ENCODE measurements at regions not wholly inside any gene's neighbourhood (a gene's known extent, or its start where the extent isn't known, plus 50 kb on each side); places are given as distances from the start of the nearest gene placed in this dataset.

GRCh38 chr5:5588386-5588785 is 165.9 kb downstream of the ICE1 start:
- H3K27me3 ChIP-seq (ENCODE audit: control insufficient read depth, insufficient read depth, low read length): no peaks in the 10 kb centered on the region
- DNase-seq (ENCODE audit: low read depth): no peak
- no peak for TF ChIP-seq CTCF (IDR thresholded peaks at IDR 0.05; ENCODE audit: insufficient read depth, low read length, poor library complexity, severe bottlenecking)
- H3K4me3 ChIP-seq (ENCODE audit: low read depth, low read length): no peak overlapping the region
- H3K36me3 ChIP-seq (ENCODE audit: control insufficient read depth, insufficient read depth, low read length): no peaks in the 10 kb centered on the region

- no peaks in the 10 kb centered on the region for H3K27me3 ChIP-seq (ENCODE audit: control insufficient read depth, insufficient read depth, low read length)
- no peak for DNase-seq (ENCODE audit: low read depth)
- no peaks in the 10 kb centered on the region for H3K36me3 ChIP-seq (ENCODE audit: control insufficient read depth, insufficient read depth, low read length)
- no peak overlapping the region for H3K4me3 ChIP-seq (ENCODE audit: low read depth, low read length)
- TF ChIP-seq CTCF (IDR thresholded peaks at IDR 0.05; ENCODE audit: insufficient read depth, low read length, poor library complexity, severe bottlenecking): no peak
These were observed 165.0 kb downstream of the ICE1 start for GRCh38 chr5:5587474-5587873.

GRCh38 chr5:5586721-5587120 is 164.2 kb downstream of the ICE1 start:
- H3K36me3 ChIP-seq (ENCODE audit: control insufficient read depth, insufficient read depth, low read length): no peaks in the 10 kb centered on the region
- TF ChIP-seq CTCF (IDR thresholded peaks at IDR 0.05; ENCODE audit: insufficient read depth, low read length, poor library complexity, severe bottlenecking): no peak
- no peak overlapping the region for H3K4me3 ChIP-seq (ENCODE audit: low read depth, low read length)
- no peaks in the 10 kb centered on the region for H3K27me3 ChIP-seq (ENCODE audit: control insufficient read depth, insufficient read depth, low read length)
- DNase-seq (ENCODE audit: low read depth): no peak

- no peak for TF ChIP-seq CTCF (IDR thresholded peaks at IDR 0.05; ENCODE audit: insufficient read depth, low read length, poor library complexity, severe bottlenecking)
- Histone ChIP-seq H3K4me3 (ENCODE audit: low read depth, low read length) (no peak overlapping the region), H3K36me3 (ENCODE audit: control insufficient read depth, insufficient read depth, low read length) (no peaks in the 10 kb centered on the region), H3K27me3 (ENCODE audit: control insufficient read depth, insufficient read depth, low read length) (no peaks in the 10 kb centered on the region)
- DNase-seq (ENCODE audit: low read depth): no peak
These were observed 163.4 kb downstream of the ICE1 start for GRCh38 chr5:5585751-5586341.

- H3K36me3 ChIP-seq (ENCODE audit: control insufficient read depth, insufficient read depth, low read length): no peaks in the 10 kb centered on the region
- no peak for TF ChIP-seq CTCF (IDR thresholded peaks at IDR 0.05; ENCODE audit: insufficient read depth, low read length, poor library complexity, severe bottlenecking)
- DNase-seq (ENCODE audit: low read depth): no peak
- no peaks in the 10 kb centered on the region for H3K27me3 ChIP-seq (ENCODE audit: control insufficient read depth, insufficient read depth, low read length)
- no peak overlapping the region for H3K4me3 ChIP-seq (ENCODE audit: low read depth, low read length)
These were observed 162.3 kb downstream of the ICE1 start for GRCh38 chr5:5584751-5585150.

- H3K27me3 ChIP-seq (ENCODE audit: control insufficient read depth, insufficient read depth, low read length): no peaks in the 10 kb centered on the region
These were observed 161.8 kb downstream of the ICE1 start for GRCh38 chr5:5584236-5584745.

More at GRCh38 chr5:5584236-5584745, 161.8 kb downstream of the ICE1 start:
- no peak for DNase-seq (ENCODE audit: low read depth)
- H3K36me3 ChIP-seq (ENCODE audit: control insufficient read depth, insufficient read depth, low read length): no peaks in the 10 kb centered on the region
- TF ChIP-seq CTCF (IDR thresholded peaks at IDR 0.05; ENCODE audit: insufficient read depth, low read length, poor library complexity, severe bottlenecking): no peak
- no peak overlapping the region for H3K4me3 ChIP-seq (ENCODE audit: low read depth, low read length)
